Neutrophil (primary cell): ENCODE measurements at regions not wholly inside any gene's neighbourhood (a gene's known extent, or its start where the extent isn't known, plus 50 kb on each side); places are given as distances from the start of the nearest gene placed in this dataset.

Source experiments
- H3K27ac ChIP-seq: fragments of 200-600 bp; sonication (generic); 2 replicates; pipeline ENCODE4 v1.5.1; 2016; ENCODE audit warnings: mild to moderate bottlenecking, moderate library complexity
- H3K27me3 ChIP-seq: fragments of 200-600 bp; sonication (generic); 2 replicates; pipeline ENCODE4 v1.6.0; 2016; ENCODE audit warnings: mild to moderate bottlenecking
- H3K36me3 ChIP-seq: fragments of 200-600 bp; sonication (generic); 2 replicates; pipeline ENCODE4 v1.5.1; 2017
- H3K4me1 ChIP-seq, 2 experiments: fragments of 200-600 bp in 1 of 2; sonication (generic) in 1 of 2; 1 replicate in 1 of 2; 2 replicates in 1 of 2; pipeline versions ENCODE4 v1.5.1 to v1.6.1; 2013 to 2016; ENCODE audit warnings: low read depth in 1 of 2, low read length in 1 of 2, mild to moderate bottlenecking in 1 of 2, moderate library complexity in 1 of 2; ENCODE audit not compliant: control insufficient read depth in 1 of 2, insufficient read depth in 1 of 2
- H3K4me3 ChIP-seq, 2 experiments: fragments of 200-600 bp in 1 of 2; sonication (generic) in 1 of 2; 1 replicate in 1 of 2; 2 replicates in 1 of 2; pipeline ENCODE4 v1.5.1; 2013 to 2016; ENCODE audit warnings: low read depth in 1 of 2, low read length in 1 of 2, mild to moderate bottlenecking in 1 of 2, moderate library complexity in 1 of 2
- H3K9me3 ChIP-seq: fragments of 200-600 bp; sonication (generic); 2 replicates; pipeline ENCODE4 v1.5.1; 2016
- TF ChIP-seq, protein P1 (sequence below): fragments of 200-600 bp; sonication (generic); IDR thresholded peaks from 2 replicates; pipeline ENCODE4 v1.5.1; 2016; ENCODE audit warnings: antibody characterized with exemption

DNA sequence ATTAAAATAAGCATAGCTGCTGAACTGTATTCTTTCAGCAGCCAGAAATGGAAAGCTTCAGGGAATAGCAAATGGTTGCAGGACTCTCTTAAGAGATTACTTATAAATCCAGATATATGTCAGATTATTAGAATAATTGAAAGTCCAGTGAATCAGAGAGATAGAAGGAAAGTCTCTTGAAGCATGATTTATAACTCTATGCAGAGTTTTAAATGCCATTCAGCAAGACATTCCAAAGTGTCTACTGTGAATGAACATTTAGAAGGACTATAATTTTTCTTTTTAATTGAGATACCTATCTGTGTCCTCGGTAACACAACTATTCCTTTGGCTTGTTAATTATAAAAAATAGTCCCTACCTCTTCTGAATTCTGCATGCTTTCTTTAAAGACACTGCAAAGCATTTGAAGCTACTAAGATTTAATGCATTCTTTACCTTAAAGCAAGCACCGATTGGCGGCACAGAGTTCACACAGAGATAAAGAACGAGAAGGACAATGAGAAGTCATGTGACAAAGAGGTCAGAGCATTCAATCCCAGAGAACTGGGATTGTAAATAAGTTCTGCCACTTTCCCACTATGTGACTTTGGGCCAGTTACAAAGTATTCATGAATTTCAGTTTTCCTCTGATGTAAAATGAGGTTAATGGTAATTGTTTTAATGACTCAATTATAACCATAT, 371.0 kb upstream of the ATP2B1 start:
- H3K9me3 ChIP-seq = no peaks in the 10 kb centered on the region
- TF ChIP-seq, protein P1, sequence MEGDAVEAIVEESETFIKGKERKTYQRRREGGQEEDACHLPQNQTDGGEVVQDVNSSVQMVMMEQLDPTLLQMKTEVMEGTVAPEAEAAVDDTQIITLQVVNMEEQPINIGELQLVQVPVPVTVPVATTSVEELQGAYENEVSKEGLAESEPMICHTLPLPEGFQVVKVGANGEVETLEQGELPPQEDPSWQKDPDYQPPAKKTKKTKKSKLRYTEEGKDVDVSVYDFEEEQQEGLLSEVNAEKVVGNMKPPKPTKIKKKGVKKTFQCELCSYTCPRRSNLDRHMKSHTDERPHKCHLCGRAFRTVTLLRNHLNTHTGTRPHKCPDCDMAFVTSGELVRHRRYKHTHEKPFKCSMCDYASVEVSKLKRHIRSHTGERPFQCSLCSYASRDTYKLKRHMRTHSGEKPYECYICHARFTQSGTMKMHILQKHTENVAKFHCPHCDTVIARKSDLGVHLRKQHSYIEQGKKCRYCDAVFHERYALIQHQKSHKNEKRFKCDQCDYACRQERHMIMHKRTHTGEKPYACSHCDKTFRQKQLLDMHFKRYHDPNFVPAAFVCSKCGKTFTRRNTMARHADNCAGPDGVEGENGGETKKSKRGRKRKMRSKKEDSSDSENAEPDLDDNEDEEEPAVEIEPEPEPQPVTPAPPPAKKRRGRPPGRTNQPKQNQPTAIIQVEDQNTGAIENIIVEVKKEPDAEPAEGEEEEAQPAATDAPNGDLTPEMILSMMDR = no peak
- H3K27ac ChIP-seq = no peak overlapping the region
- no peak overlapping the region for H3K4me3 ChIP-seq
- no peaks in the 10 kb centered on the region for H3K36me3 ChIP-seq
- no peaks in the 10 kb centered on the region for H3K27me3 ChIP-seq
- H3K4me1 ChIP-seq = no peaks in the 10 kb centered on the region

DNA sequence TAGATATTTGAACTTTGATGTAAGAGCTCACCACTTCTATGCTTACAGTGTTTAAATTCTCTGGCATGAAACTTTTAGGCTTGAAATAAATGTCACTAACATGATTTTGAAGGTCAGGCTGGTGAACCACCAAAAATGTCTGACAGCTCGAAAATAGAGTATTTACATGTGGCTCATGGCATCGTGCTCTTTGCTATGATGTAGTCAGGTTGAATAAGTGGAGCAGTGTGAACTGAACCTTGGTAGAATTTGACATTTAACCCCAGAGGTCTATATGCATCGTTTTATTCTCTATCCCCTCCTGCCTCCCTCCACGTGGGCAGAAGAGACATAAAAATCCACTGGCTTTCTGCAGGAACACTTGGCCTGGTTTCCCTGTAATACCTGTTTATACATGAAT, 369.7 kb upstream of the ATP2B1 start:
- Histone ChIP-seq H3K27ac (no peak overlapping the region), H3K9me3 (no peaks in the 10 kb centered on the region), H3K4me1 (no peaks in the 10 kb centered on the region), H3K36me3 (no peaks in the 10 kb centered on the region), H3K27me3 (no peaks in the 10 kb centered on the region), H3K4me3 (no peak overlapping the region)
- TF ChIP-seq, protein P1 = no peak

DNA sequence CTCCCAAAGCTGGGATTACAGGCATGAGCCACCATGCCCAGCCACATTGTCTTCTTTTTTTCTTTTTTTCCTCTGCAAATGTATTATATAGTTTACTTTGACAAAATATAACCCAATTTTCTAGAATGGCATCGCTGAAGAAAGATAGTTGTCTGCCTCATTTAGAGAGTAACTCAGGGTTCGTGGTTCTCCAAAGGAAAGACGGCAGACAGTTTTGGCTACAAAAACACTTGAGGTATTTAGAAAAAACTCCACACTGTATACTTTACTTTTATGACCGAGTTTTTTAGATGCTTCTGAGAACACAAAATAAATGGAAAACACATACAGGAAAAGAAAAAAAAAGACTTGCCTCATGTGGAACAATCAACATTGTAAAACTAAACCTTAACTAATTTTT, 369.1 kb upstream of the ATP2B1 start:
- no peaks in the 10 kb centered on the region for H3K27me3 ChIP-seq
- H3K36me3 ChIP-seq = no peaks in the 10 kb centered on the region
- H3K27ac ChIP-seq = no peak overlapping the region
- TF ChIP-seq, protein P1 = no peak
- no peaks in the 10 kb centered on the region for H3K4me1 ChIP-seq
- no peak overlapping the region for H3K4me3 ChIP-seq
- no peaks in the 10 kb centered on the region for H3K9me3 ChIP-seq

DNA sequence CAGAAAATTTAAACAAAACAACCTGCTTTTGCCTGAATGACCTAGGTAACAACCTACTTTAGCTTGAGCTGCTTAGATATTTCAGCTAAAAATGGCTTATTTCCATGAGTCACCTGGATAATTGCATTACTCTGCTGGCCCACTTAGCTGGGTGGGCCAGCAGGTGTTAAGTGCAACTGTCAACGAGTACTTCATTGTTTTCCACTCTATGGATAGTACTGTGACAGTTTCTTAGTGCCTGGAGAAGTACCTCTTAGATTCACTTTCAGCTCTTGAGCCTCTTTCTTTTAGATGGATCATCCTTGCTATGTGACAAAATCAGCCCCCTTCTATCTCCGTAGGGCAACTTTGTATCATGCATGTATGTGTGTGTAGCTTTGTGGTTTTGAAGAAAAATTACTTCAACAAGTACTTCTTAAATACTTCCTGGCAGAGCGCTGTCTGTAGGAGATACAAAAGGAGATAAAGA, 368.2 kb upstream of the ATP2B1 start:
- Histone ChIP-seq H3K4me1 (no peaks in the 10 kb centered on the region), H3K27ac (no peak overlapping the region), H3K27me3 (no peaks in the 10 kb centered on the region), H3K9me3 (no peaks in the 10 kb centered on the region), H3K4me3 (no peak overlapping the region), H3K36me3 (no peaks in the 10 kb centered on the region)
- TF ChIP-seq, protein P1 = no peak

DNA sequence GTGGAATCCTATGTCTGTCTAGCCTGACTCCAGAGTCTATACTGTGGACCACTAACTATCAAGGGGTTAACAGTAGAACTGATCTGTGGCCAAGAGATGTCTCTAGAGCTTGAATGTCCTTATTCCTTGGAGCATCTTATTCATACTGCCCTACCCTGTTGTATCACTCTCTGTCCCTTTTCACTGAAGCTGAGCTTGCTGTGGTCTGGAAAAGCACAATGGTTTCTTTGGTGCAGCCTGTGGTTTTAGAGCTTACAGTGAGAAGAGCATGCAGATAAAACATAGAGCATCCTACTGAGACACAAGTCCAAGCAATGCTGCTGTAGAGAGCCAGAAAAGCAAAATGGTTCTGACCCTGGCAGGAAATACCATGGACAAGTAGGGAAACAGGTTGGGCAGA, 367.0 kb upstream of the ATP2B1 start:
- no peak overlapping the region for H3K27ac ChIP-seq
- no peaks in the 10 kb centered on the region for H3K27me3 ChIP-seq

More for the DNA sequence above, 367.0 kb upstream of the ATP2B1 start:
- TF ChIP-seq, protein P1 = no peak
- Histone ChIP-seq H3K36me3 (no peaks in the 10 kb centered on the region), H3K4me1 (no peaks in the 10 kb centered on the region), H3K4me3 (no peak overlapping the region), H3K9me3 (no peaks in the 10 kb centered on the region)
